ENCODE measurements at regions not wholly inside any gene's neighbourhood (a gene's known extent, or its start where the extent isn't known, plus 50 kb on each side); places are given as distances from the start of the nearest gene placed in this dataset.

DNA sequence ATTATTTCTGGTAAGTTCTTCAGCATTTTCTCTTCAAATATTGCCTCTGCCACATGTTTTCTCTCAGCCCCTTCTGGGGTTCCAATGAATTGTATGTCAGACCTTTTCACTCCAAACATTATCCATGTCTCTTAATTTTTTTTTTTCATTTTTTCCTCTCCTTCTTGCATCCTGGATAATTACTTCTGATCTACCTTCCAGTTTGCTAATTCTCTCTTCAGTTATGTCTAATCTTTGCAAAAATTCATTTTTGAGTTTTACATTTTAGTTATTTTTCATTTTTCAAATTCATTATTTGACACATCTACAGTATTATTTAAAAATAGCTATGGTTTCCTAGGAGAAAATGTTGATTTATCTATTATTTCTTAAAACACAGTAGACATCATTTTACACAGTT, 271.7 kb downstream of the TFAP2B start:
- TF ChIP-seq ZFP30 (CRISPR knock-in tag; IDR thresholded peaks at IDR 0.05) (peak; percentile 99), ZNF565 (CRISPR knock-in tag; conservative IDR thresholded peaks at IDR 0.05; ENCODE audit: low read depth) (no peak)
- ATAC-seq, result no peak

GRCh38 chr6:51093871-51094270, 275.2 kb downstream of the TFAP2B start:
- ATAC-seq, result no peak
- TF ChIP-seq ZC3H10 (CRISPR knock-in tag; IDR thresholded peaks at IDR 0.05), result no peak
- TF ChIP-seq TOX (CRISPR knock-in tag; IDR thresholded peaks at IDR 0.05; ENCODE audit: borderline replicate concordance), result no peak
- no peak for TF ChIP-seq CSDC2 (CRISPR knock-in tag; IDR thresholded peaks at IDR 0.05)
- TF ChIP-seq ZFP30 (CRISPR knock-in tag; IDR thresholded peaks at IDR 0.05), result no peak

DNA sequence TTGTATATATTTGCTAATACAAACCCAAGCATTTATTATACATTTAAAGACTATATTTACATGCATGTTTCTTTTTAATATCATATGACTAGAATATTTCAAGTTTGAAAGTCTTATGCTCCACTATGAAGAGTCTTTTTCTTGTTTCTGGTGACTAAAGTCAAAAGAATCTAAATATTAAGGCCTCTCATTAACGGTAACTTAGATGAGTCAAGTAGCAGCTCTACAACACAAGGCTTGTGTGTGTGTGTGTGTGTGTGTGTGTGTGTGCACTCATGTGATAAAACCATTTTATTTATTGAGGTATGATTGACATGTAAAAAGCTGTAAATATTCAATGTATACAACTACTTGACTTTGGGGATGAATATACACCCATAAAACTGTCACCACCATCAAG, 275.6 kb downstream of the TFAP2B start:
- no peak for TF ChIP-seq ZNF70 (CRISPR knock-in tag; IDR thresholded peaks at IDR 0.05)
- TF ChIP-seq, protein P1, sequence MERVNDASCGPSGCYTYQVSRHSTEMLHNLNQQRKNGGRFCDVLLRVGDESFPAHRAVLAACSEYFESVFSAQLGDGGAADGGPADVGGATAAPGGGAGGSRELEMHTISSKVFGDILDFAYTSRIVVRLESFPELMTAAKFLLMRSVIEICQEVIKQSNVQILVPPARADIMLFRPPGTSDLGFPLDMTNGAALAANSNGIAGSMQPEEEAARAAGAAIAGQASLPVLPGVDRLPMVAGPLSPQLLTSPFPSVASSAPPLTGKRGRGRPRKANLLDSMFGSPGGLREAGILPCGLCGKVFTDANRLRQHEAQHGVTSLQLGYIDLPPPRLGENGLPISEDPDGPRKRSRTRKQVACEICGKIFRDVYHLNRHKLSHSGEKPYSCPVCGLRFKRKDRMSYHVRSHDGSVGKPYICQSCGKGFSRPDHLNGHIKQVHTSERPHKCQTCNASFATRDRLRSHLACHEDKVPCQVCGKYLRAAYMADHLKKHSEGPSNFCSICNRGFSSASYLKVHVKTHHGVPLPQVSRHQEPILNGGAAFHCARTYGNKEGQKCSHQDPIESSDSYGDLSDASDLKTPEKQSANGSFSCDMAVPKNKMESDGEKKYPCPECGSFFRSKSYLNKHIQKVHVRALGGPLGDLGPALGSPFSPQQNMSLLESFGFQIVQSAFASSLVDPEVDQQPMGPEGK (CRISPR knock-in tag; IDR thresholded peaks at IDR 0.05; ENCODE audit: borderline replicate concordance), result no peak
- no peak for TF ChIP-seq ZNF565 (CRISPR knock-in tag; conservative IDR thresholded peaks at IDR 0.05; ENCODE audit: low read depth)
- TF ChIP-seq ISL1 (CRISPR knock-in tag; IDR thresholded peaks at IDR 0.05), result no peak
- TF ChIP-seq ZFP30 (CRISPR knock-in tag; IDR thresholded peaks at IDR 0.05), result no peak
- no peak for ATAC-seq

DNA sequence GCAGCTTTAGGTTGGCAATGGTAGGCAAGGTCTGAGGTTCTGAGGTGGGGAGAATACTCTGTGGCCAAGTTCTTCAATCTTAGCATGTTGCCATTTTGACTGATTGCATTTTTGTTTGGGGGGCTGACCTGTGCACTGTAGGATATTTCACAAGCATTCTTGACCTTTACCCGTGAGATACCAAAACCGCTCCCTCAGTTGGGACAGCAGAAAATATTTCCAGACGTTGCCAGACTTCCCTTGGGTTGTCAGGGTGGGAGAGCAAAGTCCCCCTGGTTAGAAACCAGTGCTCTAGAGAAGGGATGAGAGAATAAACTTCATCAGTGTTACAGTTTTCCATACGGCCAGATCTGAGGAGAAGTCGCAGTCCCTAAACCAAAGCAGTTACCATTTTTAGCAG, 279.6 kb downstream of the TFAP2B start:
- no peak for ATAC-seq
- no peak for TF ChIP-seq ZNF565 (CRISPR knock-in tag; conservative IDR thresholded peaks at IDR 0.05; ENCODE audit: low read depth)
- TF ChIP-seq, protein P1 (CRISPR knock-in tag; IDR thresholded peaks at IDR 0.05; ENCODE audit: borderline replicate concordance), result no peak
- no peak for TF ChIP-seq ZNF70 (CRISPR knock-in tag; IDR thresholded peaks at IDR 0.05)
- TF ChIP-seq TOX (CRISPR knock-in tag; IDR thresholded peaks at IDR 0.05; ENCODE audit: borderline replicate concordance), result no peak
- TF ChIP-seq CSDC2 (CRISPR knock-in tag; IDR thresholded peaks at IDR 0.05), result no peak
- TF ChIP-seq TCF4 (CRISPR knock-in tag; IDR thresholded peaks at IDR 0.05; ENCODE audit: borderline replicate concordance), result no peak
- no peak for TF ChIP-seq ZNF8 (CRISPR knock-in tag; IDR thresholded peaks at IDR 0.05)
- TF ChIP-seq ARNTL (CRISPR knock-in tag; IDR thresholded peaks at IDR 0.05; ENCODE audit: borderline replicate concordance, low read depth), result no peak
- TF ChIP-seq CSRNP3 (CRISPR knock-in tag; IDR thresholded peaks at IDR 0.05), result no peak
- TF ChIP-seq OSR1 (CRISPR knock-in tag; IDR thresholded peaks at IDR 0.05), result no peak
- TF ChIP-seq, protein P2, sequence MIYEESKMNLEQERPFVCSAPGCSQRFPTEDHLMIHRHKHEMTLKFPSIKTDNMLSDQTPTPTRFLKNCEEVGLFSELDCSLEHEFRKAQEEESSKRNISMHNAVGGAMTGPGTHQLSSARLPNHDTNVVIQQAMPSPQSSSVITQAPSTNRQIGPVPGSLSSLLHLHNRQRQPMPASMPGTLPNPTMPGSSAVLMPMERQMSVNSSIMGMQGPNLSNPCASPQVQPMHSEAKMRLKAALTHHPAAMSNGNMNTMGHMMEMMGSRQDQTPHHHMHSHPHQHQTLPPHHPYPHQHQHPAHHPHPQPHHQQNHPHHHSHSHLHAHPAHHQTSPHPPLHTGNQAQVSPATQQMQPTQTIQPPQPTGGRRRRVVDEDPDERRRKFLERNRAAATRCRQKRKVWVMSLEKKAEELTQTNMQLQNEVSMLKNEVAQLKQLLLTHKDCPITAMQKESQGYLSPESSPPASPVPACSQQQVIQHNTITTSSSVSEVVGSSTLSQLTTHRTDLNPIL (CRISPR knock-in tag; IDR thresholded peaks at IDR 0.05; ENCODE audit: low read depth), result no peak
- TF ChIP-seq SNAI2 (CRISPR knock-in tag; IDR thresholded peaks at IDR 0.05), result no peak
- TF ChIP-seq BACH2 (CRISPR knock-in tag; IDR thresholded peaks at IDR 0.05; ENCODE audit: borderline replicate concordance), result no peak
- TF ChIP-seq ISL1 (CRISPR knock-in tag; IDR thresholded peaks at IDR 0.05), result no peak
- no peak for TF ChIP-seq ZC3H10 (CRISPR knock-in tag; IDR thresholded peaks at IDR 0.05)

DNA sequence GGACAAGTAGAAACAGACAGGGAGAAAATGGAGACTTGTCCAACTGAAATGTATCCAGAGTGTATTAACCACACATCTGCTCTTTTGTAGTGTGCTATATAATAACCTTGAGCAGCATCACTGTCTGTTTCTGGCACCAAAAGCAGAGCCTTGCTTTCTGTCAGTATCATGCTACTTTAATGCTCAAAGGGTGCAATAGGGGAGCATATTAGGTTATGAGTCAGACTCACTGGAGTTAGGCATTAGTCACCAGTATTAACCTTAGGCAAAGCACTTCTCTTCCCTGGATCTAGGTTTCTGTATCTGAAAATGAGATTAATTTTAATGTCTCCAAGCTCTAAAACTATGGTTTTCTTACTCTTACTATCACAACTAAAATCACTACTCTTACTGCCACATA, 280.1 kb downstream of the TFAP2B start:
- no peak for ATAC-seq
- TF ChIP-seq ZFP30 (CRISPR knock-in tag; IDR thresholded peaks at IDR 0.05), result no peak
- peak; percentile 40 for TF ChIP-seq ISL1 (CRISPR knock-in tag; IDR thresholded peaks at IDR 0.05)
- TF ChIP-seq SNAI2 (CRISPR knock-in tag; IDR thresholded peaks at IDR 0.05), result no peak
- TF ChIP-seq ZFP3 (CRISPR knock-in tag; IDR thresholded peaks at IDR 0.05), result no peak
- no peak for TF ChIP-seq CSDC2 (CRISPR knock-in tag; IDR thresholded peaks at IDR 0.05)
- no peak for TF ChIP-seq ZNF70 (CRISPR knock-in tag; IDR thresholded peaks at IDR 0.05)
- TF ChIP-seq, protein P3, sequence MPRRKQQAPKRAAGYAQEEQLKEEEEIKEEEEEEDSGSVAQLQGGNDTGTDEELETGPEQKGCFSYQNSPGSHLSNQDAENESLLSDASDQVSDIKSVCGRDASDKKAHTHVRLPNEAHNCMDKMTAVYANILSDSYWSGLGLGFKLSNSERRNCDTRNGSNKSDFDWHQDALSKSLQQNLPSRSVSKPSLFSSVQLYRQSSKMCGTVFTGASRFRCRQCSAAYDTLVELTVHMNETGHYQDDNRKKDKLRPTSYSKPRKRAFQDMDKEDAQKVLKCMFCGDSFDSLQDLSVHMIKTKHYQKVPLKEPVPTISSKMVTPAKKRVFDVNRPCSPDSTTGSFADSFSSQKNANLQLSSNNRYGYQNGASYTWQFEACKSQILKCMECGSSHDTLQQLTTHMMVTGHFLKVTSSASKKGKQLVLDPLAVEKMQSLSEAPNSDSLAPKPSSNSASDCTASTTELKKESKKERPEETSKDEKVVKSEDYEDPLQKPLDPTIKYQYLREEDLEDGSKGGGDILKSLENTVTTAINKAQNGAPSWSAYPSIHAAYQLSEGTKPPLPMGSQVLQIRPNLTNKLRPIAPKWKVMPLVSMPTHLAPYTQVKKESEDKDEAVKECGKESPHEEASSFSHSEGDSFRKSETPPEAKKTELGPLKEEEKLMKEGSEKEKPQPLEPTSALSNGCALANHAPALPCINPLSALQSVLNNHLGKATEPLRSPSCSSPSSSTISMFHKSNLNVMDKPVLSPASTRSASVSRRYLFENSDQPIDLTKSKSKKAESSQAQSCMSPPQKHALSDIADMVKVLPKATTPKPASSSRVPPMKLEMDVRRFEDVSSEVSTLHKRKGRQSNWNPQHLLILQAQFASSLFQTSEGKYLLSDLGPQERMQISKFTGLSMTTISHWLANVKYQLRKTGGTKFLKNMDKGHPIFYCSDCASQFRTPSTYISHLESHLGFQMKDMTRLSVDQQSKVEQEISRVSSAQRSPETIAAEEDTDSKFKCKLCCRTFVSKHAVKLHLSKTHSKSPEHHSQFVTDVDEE (CRISPR knock-in tag; IDR thresholded peaks at IDR 0.05), result no peak

Data from SK-N-SH treated with all-trans-retinoic acid at 6 μM for 48 hours (cell line).